Hematopoietic multipotent progenitor cell treated with erythropoietin and hydrocortisone succinate and interleukin-3 and kit ligand, for 6 days (in vitro differentiated cells): ENCODE measurements at regions not wholly inside any gene's neighbourhood (a gene's known extent, or its start where the extent isn't known, plus 50 kb on each side); places are given as distances from the start of the nearest gene placed in this dataset.

ENCODE experiments used
- DNase-seq: peaks from one replicate; pipeline ENCODE4 v3.0.0-alpha.2; 2015

DNA sequence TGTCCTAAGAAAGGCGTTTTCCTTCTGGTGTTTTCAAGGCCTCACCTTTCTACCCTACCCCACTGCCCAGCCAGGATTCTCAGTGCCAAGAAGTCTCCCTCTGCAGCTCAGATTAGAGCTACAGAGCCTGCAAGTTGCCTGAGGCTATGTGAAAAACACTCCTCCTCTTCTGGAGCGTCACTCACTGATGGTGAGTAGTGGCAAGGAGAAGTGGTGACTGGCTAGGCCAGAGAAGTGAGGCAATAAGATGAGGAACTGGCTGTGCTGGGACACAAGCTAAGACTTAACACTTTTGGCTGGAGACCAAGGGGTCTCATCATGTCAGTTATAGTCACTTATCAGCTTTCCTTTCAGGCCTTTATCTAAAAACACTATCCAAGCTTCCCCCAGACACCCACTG lies 86.7 kb upstream of the PRKAR2B start:
- DNase-seq: peak; percentile 52

DNA sequence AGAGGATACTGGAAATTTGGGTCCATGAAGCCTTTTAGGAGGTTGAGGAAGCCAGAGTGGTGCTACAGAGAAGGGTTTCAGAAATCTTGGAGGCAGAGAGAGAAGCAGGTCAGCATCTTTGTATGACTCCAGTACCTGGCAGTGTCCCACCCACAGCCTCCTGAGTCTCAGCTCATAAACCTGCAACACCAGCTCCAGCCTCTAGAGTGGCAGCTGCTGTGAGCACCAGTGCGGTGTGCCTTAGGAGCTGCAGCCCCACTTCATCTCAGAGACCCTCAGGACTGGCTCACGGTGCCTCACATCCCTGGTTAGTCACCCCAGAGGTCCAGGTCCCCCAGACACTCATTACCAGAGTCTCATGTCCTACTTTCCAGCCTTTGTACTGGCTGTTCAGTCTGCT lies 84.8 kb upstream of the PRKAR2B start:
- peak; percentile 58 for DNase-seq

DNA sequence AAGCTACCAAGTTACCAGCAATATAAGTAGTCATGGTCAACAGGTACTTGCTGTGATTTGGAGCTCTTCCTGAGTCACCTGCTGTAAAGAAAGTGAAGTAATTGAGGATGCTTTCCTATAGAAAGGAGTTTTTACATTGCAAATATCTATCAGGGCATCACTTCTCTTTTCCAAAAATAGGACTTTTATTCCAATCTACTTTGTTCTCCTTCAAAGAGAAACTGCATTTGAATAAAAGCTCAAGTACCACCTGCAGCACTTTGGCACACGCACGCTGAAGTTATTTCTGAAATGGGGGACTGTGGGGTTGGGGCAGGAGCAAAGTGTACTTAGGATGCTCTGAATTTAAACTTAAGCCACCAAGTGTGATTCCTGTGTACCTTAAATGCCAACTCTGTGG lies 81.8 kb upstream of the PRKAR2B start:
- DNase-seq: no peak

DNA sequence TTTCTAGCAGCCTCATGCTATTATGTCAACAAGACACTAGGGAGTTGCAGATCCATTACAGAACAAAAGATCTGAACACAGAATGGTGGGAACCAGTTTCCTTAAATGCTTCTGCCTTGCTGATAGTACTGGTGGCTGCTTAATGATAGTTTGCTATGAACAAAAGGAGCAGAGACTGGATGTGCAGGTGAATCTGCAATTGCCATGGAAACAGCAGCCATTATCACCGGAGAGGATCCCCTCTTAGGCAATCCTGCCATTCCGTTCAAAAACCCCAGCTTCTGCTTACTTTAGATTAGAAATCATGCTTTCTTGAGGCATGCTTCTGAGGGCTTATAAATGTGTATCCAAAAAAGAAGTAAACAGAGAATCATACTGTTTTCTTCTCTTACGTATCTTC lies 80.0 kb upstream of the PRKAR2B start:
- peak; percentile 60 for DNase-seq

DNA sequence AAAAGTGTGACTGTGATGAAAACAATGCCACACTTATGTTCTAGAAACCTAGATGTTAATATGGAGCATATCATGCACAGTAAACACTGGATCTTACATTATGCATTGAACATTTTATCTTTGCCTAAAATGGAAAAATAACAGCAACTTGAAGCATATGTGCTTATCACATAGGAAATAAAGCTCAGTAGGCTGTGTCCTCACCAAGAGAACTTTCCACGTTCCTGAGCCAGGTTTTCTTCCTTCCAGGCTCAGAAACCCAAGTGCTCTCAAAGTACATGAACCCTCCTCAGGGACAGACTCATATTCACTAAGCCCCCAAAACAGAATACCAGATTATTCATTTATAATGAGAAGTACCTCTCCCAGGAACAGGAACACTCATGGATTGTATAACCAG lies 79.4 kb upstream of the PRKAR2B start:
- no peak for DNase-seq

DNA sequence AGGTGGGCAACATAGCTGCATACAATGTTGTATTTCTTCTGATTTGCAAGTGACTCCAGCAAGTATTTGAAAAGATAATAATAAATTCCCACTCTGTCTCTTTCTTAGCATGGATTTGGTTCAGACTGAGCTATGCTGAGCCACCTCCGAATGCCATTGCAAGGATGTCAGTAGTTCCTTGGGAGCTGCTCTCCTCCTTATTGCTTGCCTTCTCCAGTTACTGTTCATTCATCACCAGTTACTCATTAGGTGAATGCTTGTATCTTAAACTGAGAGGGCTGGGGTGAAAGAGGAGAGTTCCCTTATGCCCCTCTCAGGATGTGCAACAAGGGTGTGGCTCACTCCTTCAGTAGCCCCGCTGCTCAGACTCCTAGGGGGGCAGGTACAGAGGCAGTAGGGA lies 78.4 kb upstream of the PRKAR2B start:
- DNase-seq: no peak

DNA sequence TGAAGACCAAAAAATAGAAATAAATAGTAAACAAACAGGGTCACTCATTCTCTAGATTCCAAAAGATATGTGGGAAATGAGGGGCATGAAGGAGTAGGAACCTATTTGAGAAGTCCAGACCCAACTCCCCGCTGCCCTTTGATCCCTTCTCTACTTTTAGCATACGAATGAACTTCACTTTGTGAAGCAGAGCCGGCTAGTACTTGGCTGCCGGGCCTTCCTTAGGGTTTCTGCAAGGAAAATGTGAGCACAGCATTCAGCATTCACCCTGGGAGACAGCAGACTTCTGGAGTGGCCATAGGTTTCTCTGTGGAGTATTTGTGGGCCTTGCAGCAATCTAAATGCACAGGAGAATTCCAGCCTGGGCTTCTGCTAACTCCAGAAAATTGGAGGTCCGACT lies 76.3 kb upstream of the PRKAR2B start:
- DNase-seq: no peak

DNA sequence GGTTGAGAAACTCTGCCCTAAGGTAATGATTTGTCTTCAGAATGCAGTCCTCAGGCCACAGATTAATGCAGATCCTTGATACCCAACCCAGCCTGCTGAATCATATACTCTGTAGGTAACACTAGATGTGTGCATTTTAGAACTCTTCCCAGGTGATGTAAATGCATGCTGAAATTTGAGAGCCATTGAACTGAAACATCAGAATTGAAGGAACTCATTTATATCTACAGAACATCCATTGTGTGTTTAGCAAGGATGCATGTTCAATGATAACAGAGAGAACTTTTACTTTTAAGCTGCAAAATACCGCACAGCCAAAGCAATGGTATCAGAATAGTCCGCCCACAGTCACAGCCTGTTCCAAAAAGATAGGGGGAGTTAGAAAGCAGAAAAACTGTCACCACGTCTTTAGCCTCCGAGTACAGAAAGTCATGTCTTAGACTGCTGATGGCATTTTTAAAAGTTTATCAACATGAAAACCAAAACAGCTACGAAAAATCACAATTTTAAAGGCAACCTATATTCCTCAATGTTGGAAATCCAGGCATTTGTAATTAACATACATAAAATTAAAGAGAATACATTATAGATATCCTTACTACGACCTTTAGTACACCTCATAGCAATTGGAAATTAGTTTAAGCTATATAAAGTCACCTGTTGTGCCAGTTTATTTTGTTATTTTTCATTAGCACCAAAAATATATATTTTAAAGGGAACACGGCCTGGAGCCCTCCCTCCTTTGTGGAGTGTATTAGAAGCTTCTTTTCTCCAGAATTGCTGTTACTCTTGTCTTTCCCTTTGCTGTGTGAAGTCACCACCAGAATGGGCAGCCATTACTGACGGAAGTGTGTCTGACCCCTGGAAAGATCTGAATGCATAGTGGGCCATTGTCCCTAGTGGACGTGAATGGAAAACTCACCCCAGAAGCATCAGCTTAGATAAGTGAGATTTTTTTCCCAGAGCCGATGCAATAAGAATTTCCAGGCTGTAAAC lies 65.8 kb upstream of the PRKAR2B start:
- peak; percentile 98 for DNase-seq

DNA sequence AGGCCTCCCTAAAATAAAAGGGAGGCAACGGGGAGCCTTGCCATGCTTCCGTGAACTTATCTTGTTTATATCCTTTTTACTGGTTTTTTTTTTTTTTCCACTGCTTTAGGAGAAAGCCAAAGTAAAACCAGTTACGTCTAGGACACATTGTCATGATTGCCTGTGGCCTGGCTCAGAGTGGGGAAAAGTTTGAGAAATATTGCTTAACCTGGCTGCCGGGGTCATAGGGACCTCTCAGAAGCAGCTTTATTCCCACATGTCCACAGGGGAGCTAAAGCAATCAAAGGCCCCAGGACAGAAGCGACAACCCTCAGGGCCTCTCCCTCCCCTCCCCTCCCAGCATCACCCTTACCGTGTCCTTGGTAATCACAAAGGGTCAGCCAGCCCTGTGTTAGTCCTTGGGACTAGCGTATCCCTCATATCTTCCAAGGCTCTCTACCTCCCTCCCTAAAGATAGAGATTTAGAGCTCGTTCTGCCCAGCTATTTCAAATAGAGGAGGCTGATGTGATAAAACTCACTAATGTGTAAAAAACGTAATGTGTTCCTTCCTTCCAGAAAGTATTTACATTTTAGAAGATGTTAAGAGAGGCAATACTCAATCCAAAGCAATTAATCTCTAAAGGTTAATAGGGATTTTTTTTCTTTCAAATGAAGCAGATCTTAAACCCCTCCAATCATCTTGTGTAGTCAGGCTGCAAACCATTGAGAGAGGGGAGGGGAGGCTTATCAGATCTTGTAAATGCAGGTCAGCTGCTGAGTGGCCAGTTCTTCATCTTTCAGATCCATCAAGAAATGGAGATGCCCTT lies 64.8 kb upstream of the PRKAR2B start:
- DNase-seq: peak; percentile 38

DNA sequence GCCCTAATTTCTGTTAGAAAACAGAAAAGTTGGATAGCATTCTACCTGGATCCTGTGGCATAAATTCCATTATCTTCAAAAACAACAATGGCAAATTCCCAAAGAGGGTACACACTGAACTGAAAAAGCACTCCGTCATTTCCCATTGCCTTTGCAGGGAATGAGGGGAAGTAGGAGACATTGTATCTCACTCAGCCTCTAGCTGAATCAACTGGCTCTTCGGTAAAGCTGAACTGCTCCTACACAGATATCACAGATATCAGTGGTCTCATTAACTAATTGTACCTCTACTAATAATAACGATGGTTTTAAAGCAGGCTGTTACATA lies 64.2 kb upstream of the PRKAR2B start:
- DNase-seq: no peak

DNA sequence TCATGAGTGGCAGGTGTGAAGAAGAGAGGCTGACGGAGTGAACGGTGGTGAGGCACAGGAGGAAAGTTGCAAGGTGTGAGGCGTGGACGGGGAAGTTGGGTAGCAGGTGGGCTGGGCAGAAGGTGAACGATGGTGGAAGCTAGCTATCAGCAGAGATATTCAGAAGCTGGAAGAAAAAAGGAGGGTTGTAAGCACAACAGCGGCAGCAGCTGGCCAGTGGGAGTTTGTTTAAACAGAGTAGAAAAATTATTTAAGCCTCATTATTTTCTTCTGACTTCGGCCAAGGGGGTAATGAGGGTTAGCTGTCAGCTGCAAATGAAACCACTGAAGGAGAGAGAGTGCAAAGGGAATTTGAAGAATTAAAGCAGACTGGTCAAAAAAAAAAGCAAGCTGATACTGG lies 62.1 kb upstream of the PRKAR2B start:
- no peak for DNase-seq

DNA sequence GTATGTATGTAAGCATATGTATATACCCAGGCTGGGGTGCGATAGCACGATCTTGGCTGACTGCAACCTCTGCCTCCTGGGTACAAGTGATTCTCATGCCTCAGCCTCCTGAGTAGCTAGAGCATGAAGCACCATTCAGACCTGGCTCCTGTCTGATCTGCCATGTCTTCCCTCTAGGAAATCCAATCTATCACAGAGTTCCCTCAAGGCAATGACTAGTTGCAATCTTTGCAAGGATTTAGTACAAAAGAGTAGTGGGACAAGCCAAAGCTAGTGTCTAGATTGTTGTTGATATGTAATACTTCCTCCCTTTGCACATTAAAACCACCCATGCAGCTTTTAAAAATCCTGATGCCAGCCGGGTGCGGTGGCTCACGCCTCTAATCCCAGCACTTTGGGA lies 60.5 kb upstream of the PRKAR2B start:
- no peak for DNase-seq

DNA sequence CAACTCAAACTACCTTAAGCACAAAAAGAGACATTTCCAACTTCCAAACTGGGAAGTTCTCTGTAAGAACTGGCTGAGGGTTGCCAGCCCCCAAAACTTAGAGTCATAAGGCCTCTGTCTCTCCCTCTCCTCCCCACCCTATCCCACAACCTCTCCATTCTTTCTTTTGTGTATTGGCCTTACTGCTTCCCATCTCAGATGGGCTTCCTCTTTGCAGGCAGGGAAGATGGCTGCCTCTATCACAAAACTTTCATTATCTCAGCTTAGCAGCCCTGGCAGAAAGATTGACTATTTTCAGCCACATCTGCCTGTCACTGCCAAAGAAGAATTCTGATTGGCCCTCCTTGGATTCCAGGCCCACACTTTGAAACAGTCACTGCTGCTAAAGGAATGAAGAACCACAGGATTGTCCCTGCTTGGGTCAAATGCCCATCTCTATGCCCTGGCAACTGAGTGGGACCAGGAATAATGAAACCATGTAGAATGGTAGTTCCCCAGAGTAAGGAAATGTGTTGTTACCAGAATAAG lies 58.0 kb upstream of the PRKAR2B start:
- DNase-seq: peak; percentile 90

DNA sequence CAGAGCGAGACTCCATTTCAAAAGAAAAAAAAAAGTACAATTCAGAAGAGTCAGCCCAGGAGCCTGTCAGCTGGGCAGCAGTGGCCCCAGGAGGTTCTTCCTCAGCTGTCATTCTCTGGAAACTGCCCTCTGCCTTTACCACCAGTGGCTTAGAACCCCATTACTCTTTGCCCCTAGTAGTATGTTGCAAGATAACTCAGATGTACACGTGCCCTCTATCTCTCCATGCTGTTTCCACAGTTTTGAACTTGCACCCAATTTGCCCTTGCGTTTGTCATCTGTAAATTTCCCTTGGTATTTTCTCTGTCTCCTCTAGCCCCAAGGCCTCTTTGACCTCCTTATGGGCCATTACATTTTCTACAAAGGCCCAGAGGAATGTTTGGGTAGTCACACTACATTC lies 56.7 kb upstream of the PRKAR2B start:
- no peak for DNase-seq

DNA sequence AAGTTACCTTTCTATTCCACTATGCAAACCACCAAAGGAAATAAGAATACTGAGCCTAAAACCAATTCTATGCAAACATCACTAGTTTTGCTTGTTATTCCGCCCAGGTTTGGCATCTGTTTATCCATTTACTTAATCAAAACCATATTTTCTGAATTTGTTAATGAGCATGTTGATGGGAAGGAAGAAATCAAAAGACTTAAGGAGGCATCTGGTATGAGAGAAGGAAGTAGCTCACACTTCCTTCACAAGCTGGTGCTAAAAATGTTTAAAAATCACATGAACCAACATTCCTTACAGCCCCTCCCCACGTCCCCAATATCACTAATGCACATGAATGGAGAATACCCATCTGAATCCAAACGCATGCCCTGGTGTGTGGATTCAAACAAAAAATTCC lies 52.0 kb upstream of the PRKAR2B start:
- DNase-seq: no peak
